ENCODE measurements at regions not wholly inside any gene's neighbourhood (a gene's known extent, or its start where the extent isn't known, plus 50 kb on each side); places are given as distances from the start of the nearest gene placed in this dataset.

DNA sequence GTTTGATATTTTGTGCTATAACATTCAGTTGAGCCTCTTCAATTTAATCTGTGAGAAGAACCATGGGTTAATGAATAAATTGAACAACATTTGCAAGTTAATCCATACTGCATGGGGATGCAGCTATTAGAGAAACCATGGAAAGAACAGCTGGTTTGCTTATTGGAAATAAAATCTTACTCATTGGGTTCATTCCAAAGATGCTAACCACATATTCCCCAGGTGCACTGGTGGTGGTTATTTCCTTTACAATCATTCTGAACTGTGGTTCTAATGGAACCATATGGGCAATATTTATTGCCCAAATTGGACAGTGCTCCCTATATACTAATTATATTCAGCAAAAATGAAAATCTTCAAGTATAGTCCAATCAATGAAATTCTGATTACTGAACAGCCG is 1200.4 kb upstream of the CDH2 start:
- TF ChIP-seq, protein P1, sequence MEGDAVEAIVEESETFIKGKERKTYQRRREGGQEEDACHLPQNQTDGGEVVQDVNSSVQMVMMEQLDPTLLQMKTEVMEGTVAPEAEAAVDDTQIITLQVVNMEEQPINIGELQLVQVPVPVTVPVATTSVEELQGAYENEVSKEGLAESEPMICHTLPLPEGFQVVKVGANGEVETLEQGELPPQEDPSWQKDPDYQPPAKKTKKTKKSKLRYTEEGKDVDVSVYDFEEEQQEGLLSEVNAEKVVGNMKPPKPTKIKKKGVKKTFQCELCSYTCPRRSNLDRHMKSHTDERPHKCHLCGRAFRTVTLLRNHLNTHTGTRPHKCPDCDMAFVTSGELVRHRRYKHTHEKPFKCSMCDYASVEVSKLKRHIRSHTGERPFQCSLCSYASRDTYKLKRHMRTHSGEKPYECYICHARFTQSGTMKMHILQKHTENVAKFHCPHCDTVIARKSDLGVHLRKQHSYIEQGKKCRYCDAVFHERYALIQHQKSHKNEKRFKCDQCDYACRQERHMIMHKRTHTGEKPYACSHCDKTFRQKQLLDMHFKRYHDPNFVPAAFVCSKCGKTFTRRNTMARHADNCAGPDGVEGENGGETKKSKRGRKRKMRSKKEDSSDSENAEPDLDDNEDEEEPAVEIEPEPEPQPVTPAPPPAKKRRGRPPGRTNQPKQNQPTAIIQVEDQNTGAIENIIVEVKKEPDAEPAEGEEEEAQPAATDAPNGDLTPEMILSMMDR (IDR thresholded peaks at IDR 0.05; ENCODE audit: insufficient read depth, low read length) = no peak
- TF ChIP-seq POLR2AphosphoS5 (IDR thresholded peaks at IDR 0.05; ENCODE audit: low read depth) (no peak), GABPA (IDR thresholded peaks at IDR 0.05; ENCODE audit: low read depth) (no peak), SPI1 (IDR thresholded peaks at IDR 0.05; ENCODE audit: borderline replicate concordance, low read depth) (no peak)
